NT2/D1 (cell line): ENCODE measurements at regions not wholly inside any gene's neighbourhood (a gene's known extent, or its start where the extent isn't known, plus 50 kb on each side); places are given as distances from the start of the nearest gene placed in this dataset.

Source experiments
- YY1 ChIP-seq: IDR thresholded peaks from 2 replicates; pipeline ENCODE4 v1.6.1; 2011; ENCODE audit not compliant: insufficient read length, insufficient read depth
- ZNF274 ChIP-seq: IDR thresholded peaks from 2 replicates; pipeline ENCODE4 v1.6.1; 2011; ENCODE audit warnings: mild to moderate bottlenecking, low read depth, low read length

DNA sequence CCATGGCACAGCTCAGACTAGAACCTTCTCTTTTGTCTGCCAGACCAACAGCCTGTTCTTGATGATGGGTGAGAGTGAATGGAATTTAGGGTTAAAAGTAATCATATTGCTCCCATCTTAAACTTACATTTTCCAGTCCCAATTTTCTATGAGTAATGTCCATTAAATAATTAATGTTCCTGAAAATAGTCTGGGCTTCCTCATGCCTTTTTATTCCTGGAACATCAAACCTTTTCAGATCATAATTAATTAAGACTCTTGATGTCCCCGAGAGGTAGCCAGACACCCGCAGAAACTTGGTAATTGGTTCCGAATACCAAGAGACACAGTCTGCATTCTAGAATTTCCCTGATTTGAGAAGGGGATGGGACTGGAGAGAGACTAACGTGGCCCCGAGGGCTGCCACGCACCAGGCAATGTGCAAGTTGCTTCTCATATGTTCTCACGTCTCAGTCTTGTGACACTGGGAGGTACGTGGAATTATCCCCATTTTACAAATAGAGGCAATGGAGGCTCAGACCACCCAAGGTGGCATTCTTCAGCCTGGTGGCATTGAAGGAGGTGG lies 78.6 kb upstream of the TOX2 start:
- TF ChIP-seq YY1 = no peak
- no peak for TF ChIP-seq ZNF274
